Aorta (tissue), 5 donors: ENCODE measurements at regions not wholly inside any gene's neighbourhood (a gene's known extent, or its start where the extent isn't known, plus 50 kb on each side); places are given as distances from the start of the nearest gene placed in this dataset.

Experiments
- ATAC-seq: fragments of 200-7000 bp; cut with Tn5 transposase; one replicate; pipeline ENCODE4 v1.9.1; 2022; ENCODE audit warnings: moderate library complexity; ENCODE audit not compliant: low FRiP score
- DNase-seq, 2 donors: peaks; one replicate each; pipeline ENCODE4 v3.0.0-alpha.2; 2020
- H3K27ac ChIP-seq, 2 donors: one replicate each; pipeline ENCODE4 v1.5.1; 2013; ENCODE audit warnings: low read length in 2 of 2, mild to moderate bottlenecking in 2 of 2, moderate library complexity in 2 of 2, control low read depth in 1 of 2, inconsistent platforms in 1 of 2, low read depth in 1 of 2
- H3K27me3 ChIP-seq, 2 donors: one replicate each; pipeline ENCODE4 v1.6.1; 2013; ENCODE audit warnings: control low read depth in 1 of 2, low read length in 1 of 2, mild to moderate bottlenecking in 1 of 2, moderate library complexity in 1 of 2; ENCODE audit not compliant: insufficient read depth in 2 of 2, control insufficient read depth in 1 of 2
- H3K36me3 ChIP-seq, 2 donors: one replicate each; pipeline ENCODE4 v1.6.1; 2013; ENCODE audit warnings: control low read depth in 1 of 2, low read length in 1 of 2, mild to moderate bottlenecking in 1 of 2; ENCODE audit not compliant: insufficient read depth in 2 of 2, control insufficient read depth in 1 of 2
- H3K4me1 ChIP-seq, 2 donors: one replicate each; pipeline ENCODE4 v1.6.1; 2013; ENCODE audit warnings: low read length in 2 of 2, control low read depth in 1 of 2, mild to moderate bottlenecking in 1 of 2, moderate library complexity in 1 of 2; ENCODE audit not compliant: insufficient read depth in 2 of 2, control insufficient read depth in 1 of 2
- H3K4me3 ChIP-seq, 2 donors: one replicate each; pipeline ENCODE4 v1.5.1; 2013; ENCODE audit warnings: low read length in 2 of 2, control low read depth in 1 of 2, mild to moderate bottlenecking in 1 of 2
- H3K9me3 ChIP-seq: one replicate; pipeline ENCODE4 v1.6.1; 2013; ENCODE audit warnings: mild to moderate bottlenecking, low read length; ENCODE audit not compliant: control insufficient read depth
- WGBS, 2 donors: extraction: QIAGEN DNeasy Blood & Tissue Kit; methylation state at CpG; one replicate each; pipeline ENCODE4 v1.1.7; 2013; 5-methylcytosine and 5-hydroxymethylcytosine counted together
- intact Hi-C, 2 donors: fragments of 100-400 bp; cut with DNase I; formaldehyde crosslinking; loops; one replicate each; pipeline versions ENCODE4 v1.14.2 to v1.15.0; 2022
- donor health status: healthy with polysubstance abuse.
- donor health status: Bipolar disorder and iron deficiency.
- donor health status: DM: no; HTN: no; CAD: no.
- donor health status: DM: no; HTN: no; CAD: no.
- donor health status: DM: yes; HTN: yes; CAD: no.

- Histone ChIP-seq H3K27ac (no peak overlapping the region), H3K27me3 (no peaks in the 10 kb centered on the region), H3K4me1 (no peaks in the 10 kb centered on the region), H3K36me3 (no peaks in the 10 kb centered on the region), H3K4me3 (no peak overlapping the region), H3K9me3 (no peaks in the 10 kb centered on the region)
- 83 to 86% methylated on average over 7 of the region's 7 CpGs for WGBS, 2 donors
- no peak for ATAC-seq
- intact Hi-C loops = no loop called here
- DNase-seq = peak in 1 of 2 donors; percentile 17
Measured at GRCh38 chr19:29106346-29106885, 106.5 kb downstream of the UQCRFS1 start.

GRCh38 chr19:29105629-29106292, 107.2 kb downstream of the UQCRFS1 start:
- DNase-seq (peak in 1 of 2 donors; percentile 26), ATAC-seq (no peak)
- Histone ChIP-seq H3K27ac (no peak overlapping the region), H3K36me3 (no peaks in the 10 kb centered on the region), H3K4me1 (no peaks in the 10 kb centered on the region), H3K4me3 (no peak overlapping the region), H3K9me3 (no peaks in the 10 kb centered on the region), H3K27me3 (no peaks in the 10 kb centered on the region)
- WGBS, 2 donors = 53 to 62% methylated on average over 11 of the region's 11 CpGs
- intact Hi-C loops = no loop called here

DNA sequence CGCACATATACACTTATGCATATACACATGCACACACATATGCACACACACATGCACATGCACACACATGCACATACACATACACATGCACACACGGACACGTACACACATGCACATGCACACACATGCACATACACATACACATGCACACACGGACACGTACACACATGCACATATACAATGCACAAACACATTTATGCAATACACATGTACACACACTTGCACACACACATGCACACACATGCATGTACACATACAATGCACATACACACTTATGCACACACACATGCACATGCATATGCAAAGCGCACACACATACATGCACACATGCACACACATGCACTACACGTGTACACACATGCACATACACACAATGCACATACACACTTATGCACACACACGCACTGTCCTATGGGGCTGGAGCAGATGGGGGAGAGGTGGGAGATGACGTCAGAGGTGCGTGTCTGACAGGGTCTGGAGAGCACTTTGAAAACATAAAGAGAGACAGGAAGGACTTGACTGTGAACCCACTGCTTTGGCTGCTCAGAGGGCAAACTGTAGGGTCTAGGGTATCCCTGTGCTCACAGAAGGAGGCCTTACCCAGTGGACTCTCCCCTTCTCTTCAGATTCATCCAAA, 108.2 kb downstream of the UQCRFS1 start:
- intact Hi-C loops = no loop called here
- no peak for DNase-seq

GRCh38 chr19:29098863-29099481, 114.0 kb downstream of the UQCRFS1 start:
- no peaks in the 10 kb centered on the region for H3K4me1 ChIP-seq
- 62 to 64% methylated on average over 10 of the region's 10 CpGs for WGBS, 2 donors
- no peaks in the 10 kb centered on the region for H3K9me3 ChIP-seq
- ATAC-seq (peak; percentile 93), DNase-seq (peak in 1 of 2 donors; percentile 82)
- H3K27me3 ChIP-seq = no peaks in the 10 kb centered on the region
- intact Hi-C loops = no loop called here
- no peak overlapping the region for H3K4me3 ChIP-seq
- no peaks in the 10 kb centered on the region for H3K36me3 ChIP-seq
- H3K27ac ChIP-seq = no peak overlapping the region

More for the DNA sequence above, 108.2 kb downstream of the UQCRFS1 start:
- Histone ChIP-seq H3K9me3 (no peaks in the 10 kb centered on the region), H3K36me3 (no peaks in the 10 kb centered on the region), H3K4me1 (no peaks in the 10 kb centered on the region), H3K27me3 (no peaks in the 10 kb centered on the region), H3K27ac (no peak overlapping the region), H3K4me3 (no peak overlapping the region)
- ATAC-seq = no peak
- 87 to 90% methylated on average over 10 of the region's 10 CpGs for WGBS, 2 donors

DNA sequence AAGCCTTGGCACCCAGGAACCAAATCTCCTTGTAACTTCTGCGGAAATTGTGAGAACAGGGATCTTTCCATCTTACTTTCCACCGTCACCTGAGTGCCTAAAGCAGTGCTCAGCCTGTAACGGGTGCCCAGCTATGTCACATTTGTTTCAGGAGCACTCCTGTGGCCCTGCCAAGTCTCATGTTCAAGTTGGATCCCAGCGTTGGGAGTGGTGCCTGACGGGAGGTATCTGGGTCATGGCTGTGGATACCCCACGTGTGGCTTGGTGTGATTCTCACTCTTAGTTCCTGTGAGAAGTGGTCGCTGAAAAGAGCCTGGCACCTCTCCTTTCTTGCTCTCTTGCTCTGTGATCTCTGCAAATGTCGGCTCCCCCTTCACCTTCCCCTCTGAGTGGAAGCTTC, 114.9 kb downstream of the UQCRFS1 start:
- intact Hi-C loops = no loop called here
- WGBS, 2 donors = 77% methylated on average over 8 of the region's 8 CpGs
- no peak for DNase-seq
- no peak overlapping the region for H3K27ac ChIP-seq
- no peak overlapping the region for H3K4me3 ChIP-seq
- ATAC-seq = no peak
- H3K4me1 ChIP-seq = no peaks in the 10 kb centered on the region
- no peaks in the 10 kb centered on the region for H3K9me3 ChIP-seq
- no peaks in the 10 kb centered on the region for H3K27me3 ChIP-seq
- H3K36me3 ChIP-seq = no peaks in the 10 kb centered on the region

DNA sequence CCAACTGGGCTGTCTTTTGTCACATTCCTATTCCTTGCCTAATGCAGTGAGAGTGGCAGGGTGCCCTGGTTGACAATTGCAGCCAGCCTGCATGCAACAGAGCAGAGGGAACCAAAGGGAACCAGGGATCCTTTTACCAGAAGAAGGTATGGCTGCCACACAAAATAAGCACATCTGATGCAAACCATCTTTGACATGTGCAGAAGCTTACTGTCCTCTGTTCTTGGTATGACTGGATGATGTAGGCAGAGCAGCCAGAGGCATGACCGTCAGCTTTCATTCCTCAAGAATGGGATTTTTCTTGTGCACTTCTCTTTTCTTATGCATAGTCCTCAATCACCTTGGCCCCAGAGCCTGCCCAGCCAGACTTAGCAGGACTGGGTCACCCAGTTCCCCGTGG, 116.1 kb downstream of the UQCRFS1 start:
- no peaks in the 10 kb centered on the region for H3K9me3 ChIP-seq
- no peak overlapping the region for H3K4me3 ChIP-seq
- H3K4me1 ChIP-seq = no peaks in the 10 kb centered on the region
- WGBS, 2 donors = 60 to 64% methylated on average over 2 of the region's 2 CpGs
- intact Hi-C loops = no loop called here
- no peak overlapping the region for H3K27ac ChIP-seq
- no peak for ATAC-seq
- DNase-seq = no peak
- no peaks in the 10 kb centered on the region for H3K27me3 ChIP-seq
- H3K36me3 ChIP-seq = no peaks in the 10 kb centered on the region

- Histone ChIP-seq H3K9me3 (no peaks in the 10 kb centered on the region), H3K27ac (no peak overlapping the region), H3K36me3 (no peaks in the 10 kb centered on the region), H3K4me3 (no peak overlapping the region), H3K4me1 (no peaks in the 10 kb centered on the region), H3K27me3 (no peaks in the 10 kb centered on the region)
- no peak for ATAC-seq
- DNase-seq = no peak
- intact Hi-C loops = no loop called here
- 83 to 89% methylated on average over 6 of the region's 6 CpGs for WGBS, 2 donors
Measured at GRCh38 chr19:29093553-29093908, 119.4 kb downstream of the UQCRFS1 start.

- H3K27me3 ChIP-seq = no peaks in the 10 kb centered on the region
- WGBS, 2 donors = 87 to 89% methylated on average over 41 of the region's 41 CpGs
- DNase-seq (no peak), ATAC-seq (no peak)
- no peaks in the 10 kb centered on the region for H3K9me3 ChIP-seq
- no peaks in the 10 kb centered on the region for H3K4me1 ChIP-seq
- no peaks in the 10 kb centered on the region for H3K36me3 ChIP-seq
- no peak overlapping the region for H3K27ac ChIP-seq
- H3K4me3 ChIP-seq = no peak overlapping the region
- intact Hi-C loops = no loop called here
Measured at GRCh38 chr19:29092712-29093552, 120.0 kb downstream of the UQCRFS1 start.
